Ishikawa (cell line): ENCODE measurements at regions not wholly inside any gene's neighbourhood (a gene's known extent, or its start where the extent isn't known, plus 50 kb on each side); places are given as distances from the start of the nearest gene placed in this dataset.

Source experiments
- CEBPB ChIP-seq: IDR thresholded peaks from 2 replicates; pipeline ENCODE4 v1.6.1; 2012
- CREB1 ChIP-seq: IDR thresholded peaks from 2 replicates; pipeline ENCODE4 v1.6.1; 2012; ENCODE audit warnings: low read depth
- EGR1 ChIP-seq: IDR thresholded peaks from 2 replicates; pipeline ENCODE4 v1.6.1; 2012
- EP300 ChIP-seq: IDR thresholded peaks from 2 replicates; pipeline ENCODE4 v1.6.1; 2012; ENCODE audit warnings: borderline replicate concordance
- FOXM1 ChIP-seq: IDR thresholded peaks from 2 replicates; pipeline ENCODE4 v1.6.1; 2012; ENCODE audit warnings: low read depth, borderline replicate concordance
- MAX ChIP-seq: IDR thresholded peaks from 2 replicates; pipeline ENCODE4 v1.6.1; 2012
- NFIC ChIP-seq: IDR thresholded peaks from 2 replicates; pipeline ENCODE4 v1.6.1; 2012
- RAD21 ChIP-seq: IDR thresholded peaks from 2 replicates; pipeline ENCODE4 v1.6.1; 2012; ENCODE audit warnings: low read depth
- REST ChIP-seq: IDR thresholded peaks from 2 replicates; pipeline ENCODE4 v1.6.1; 2012; ENCODE audit warnings: low read depth, mild to moderate bottlenecking
- TAF1 ChIP-seq: IDR thresholded peaks from 2 replicates; pipeline ENCODE4 v1.6.1; 2012; ENCODE audit warnings: low read depth, mild to moderate bottlenecking
- TCF12 ChIP-seq: IDR thresholded peaks from 2 replicates; pipeline ENCODE4 v1.6.1; 2012; ENCODE audit warnings: low read depth
- TEAD4 ChIP-seq: IDR thresholded peaks from 2 replicates; pipeline ENCODE4 v1.6.1; 2012
- USF1 ChIP-seq: IDR thresholded peaks from 2 replicates; pipeline ENCODE4 v1.6.1; 2012
- YY1 ChIP-seq: IDR thresholded peaks from 2 replicates; pipeline ENCODE4 v1.6.1; 2012; ENCODE audit warnings: low read depth
- ZBTB7A ChIP-seq: IDR thresholded peaks from 2 replicates; pipeline ENCODE4 v1.6.1; 2012; ENCODE audit warnings: low read depth

GRCh38 chr14:80356413-80356812 is 145.1 kb upstream of the DIO2 start:
- no peak for TF ChIP-seq YY1
- peak; percentile 28; the same call in 1 of the 2 replicates for TF ChIP-seq RAD21
- TF ChIP-seq ZBTB7A: no peak
- no peak for TF ChIP-seq TEAD4

- no peak for TF ChIP-seq EGR1
- TF ChIP-seq REST: no peak
- TF ChIP-seq EP300: no peak
- TF ChIP-seq ZBTB7A: no peak
- TF ChIP-seq NFIC: no peak
- TF ChIP-seq USF1: no peak
- no peak for TF ChIP-seq TEAD4
- TF ChIP-seq RAD21: no peak
Observed at GRCh38 chr14:80354860-80355581, 143.7 kb upstream of the DIO2 start.

GRCh38 chr14:80352471-80352870 is 141.2 kb upstream of the DIO2 start:
- TF ChIP-seq TAF1 (no peak), CREB1 (no peak), EP300 (no peak), USF1 (no peak), ZBTB7A (no peak), CEBPB (no peak), TEAD4 (no peak)

GRCh38 chr14:80350707-80351106 is 139.4 kb upstream of the DIO2 start:
- TF ChIP-seq TAF1 (no peak), CEBPB (no peak), NFIC (no peak), EP300 (no peak), EGR1 (no peak), USF1 (no peak), TCF12 (no peak), YY1 (no peak), CREB1 (no peak), FOXM1 (no peak), MAX (no peak), RAD21 (no peak), TEAD4 (no peak), ZBTB7A (no peak), REST (no peak)

GRCh38 chr14:80346395-80346794 is 135.1 kb upstream of the DIO2 start:
- TF ChIP-seq REST (no peak), NFIC (no peak), ZBTB7A (no peak), TEAD4 (no peak), FOXM1 (no peak), RAD21 (no peak), YY1 (no peak)
